Mesendoderm (in vitro differentiated cells): ENCODE measurements at regions not wholly inside any gene's neighbourhood (a gene's known extent, or its start where the extent isn't known, plus 50 kb on each side); places are given as distances from the start of the nearest gene placed in this dataset.

Experiments used
- DNase-seq: peaks from one replicate; pipeline ENCODE4 v3.0.0; 2013
- H2AK5ac ChIP-seq: 2 replicates; pipeline ENCODE4 v1.6.1; 2013; ENCODE audit warnings: low read length, inconsistent platforms
- H2BK120ac ChIP-seq: 2 replicates; pipeline ENCODE4 v1.6.1; 2013; ENCODE audit warnings: low read depth, mild to moderate bottlenecking, low read length, moderate library complexity, mixed read lengths
- H2BK15ac ChIP-seq: replicated peaks from 2 replicates; pipeline ENCODE4 v1.6.1; 2013; ENCODE audit warnings: low read depth, mild to moderate bottlenecking, moderate library complexity
- H2BK5ac ChIP-seq: 2 replicates; pipeline ENCODE4 v1.6.1; 2013; ENCODE audit warnings: low read length, inconsistent platforms
- H3K18ac ChIP-seq: 2 replicates; pipeline ENCODE4 v1.6.1; 2013; ENCODE audit warnings: mild to moderate bottlenecking, low read length, mixed read lengths
- H3K23ac ChIP-seq: one replicate; pipeline ENCODE4 v1.6.1; 2013; ENCODE audit warnings: low read length
- H3K27ac ChIP-seq: 2 replicates; pipeline ENCODE4 v1.5.1; 2013; ENCODE audit warnings: low read depth, mild to moderate bottlenecking, inconsistent platforms, low read length, moderate library complexity
- H3K27me3 ChIP-seq: 2 replicates; pipeline ENCODE4 v1.6.1; 2013; ENCODE audit warnings: low read length, control low read depth, mild to moderate bottlenecking, inconsistent platforms; ENCODE audit not compliant: insufficient read depth, poor library complexity
- H3K36me3 ChIP-seq: 2 replicates; pipeline ENCODE4 v1.6.1; 2013; ENCODE audit warnings: low read length, inconsistent platforms; ENCODE audit not compliant: control insufficient read depth, insufficient read depth
- H3K4ac ChIP-seq: one replicate; pipeline ENCODE4 v1.6.1; 2013; ENCODE audit warnings: low read depth, mild to moderate bottlenecking, low read length, moderate library complexity
- H3K4me1 ChIP-seq: 2 replicates; pipeline ENCODE4 v1.6.1; 2013; ENCODE audit warnings: low read depth, low read length, inconsistent platforms; ENCODE audit not compliant: control insufficient read depth
- H3K4me2 ChIP-seq: 2 replicates; pipeline ENCODE4 v1.6.1; 2013; ENCODE audit warnings: low read length
- H3K4me3 ChIP-seq: 2 replicates; pipeline ENCODE4 v1.5.1; 2013; ENCODE audit warnings: mild to moderate bottlenecking, low read length
- H3K56ac ChIP-seq: one replicate; pipeline ENCODE4 v1.6.1; 2013; ENCODE audit warnings: low read length
- H3K79me1 ChIP-seq: 2 replicates; pipeline ENCODE4 v1.6.1; 2013; ENCODE audit warnings: low read length, inconsistent platforms
- H3K79me2 ChIP-seq: 2 replicates; pipeline ENCODE4 v1.6.1; 2013; ENCODE audit warnings: mild to moderate bottlenecking, low read length; ENCODE audit not compliant: control insufficient read depth, insufficient read depth
- H3K9ac ChIP-seq: 2 replicates; pipeline ENCODE4 v1.6.1; 2013; ENCODE audit warnings: low read length, inconsistent platforms
- H4K5ac ChIP-seq: one replicate; pipeline ENCODE4 v1.6.1; 2013; ENCODE audit warnings: low read length
- H4K8ac ChIP-seq: one replicate; pipeline ENCODE4 v1.6.1; 2013; ENCODE audit warnings: low read depth, mild to moderate bottlenecking, control low read depth, low read length, moderate library complexity
- WGBS: extraction: QIAGEN DNeasy Blood & Tissue Kit; methylation state at CpG from one replicate; pipeline ENCODE4 v1.1.7; 2013; ENCODE audit warnings: low lambda C conversion rate, missing lambda C conversion rate; ENCODE audit not compliant: insufficient coverage; ENCODE audit errors: extremely low coverage; 5-methylcytosine and 5-hydroxymethylcytosine counted together

DNA sequence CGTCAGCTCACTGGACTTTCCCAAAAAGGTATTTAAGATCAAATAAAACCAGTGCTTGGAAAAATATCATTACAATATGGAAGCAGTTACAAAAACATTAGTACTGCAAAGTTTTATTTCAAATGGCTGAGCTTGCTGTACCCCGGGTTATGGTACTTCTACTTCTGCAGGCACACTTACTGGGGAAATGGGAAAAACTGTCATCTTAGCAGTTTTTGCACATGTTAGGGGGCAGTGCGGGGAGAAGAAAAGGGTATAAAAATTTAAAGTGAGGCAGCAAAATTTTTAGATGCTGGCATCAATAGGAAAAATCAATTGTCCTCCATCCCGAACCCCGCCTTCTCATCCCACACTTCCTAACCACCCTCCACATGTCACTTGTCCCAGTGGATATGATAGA lies 133.4 kb downstream of the ATG4C start:
- Histone ChIP-seq H3K56ac (no peak overlapping the region), H3K36me3 (no peaks in the 10 kb centered on the region), H3K79me2 (no peaks in the 10 kb centered on the region), H3K4me3 (no peak overlapping the region), H2BK5ac (no peak overlapping the region), H4K8ac (no peak overlapping the region), H3K18ac (no peak overlapping the region), H3K4me2 (no peak overlapping the region), H3K9ac (no peak overlapping the region), H2BK120ac (no peak overlapping the region), H2BK15ac (no peak overlapping the region), H3K4me1 (no peaks in the 10 kb centered on the region), H3K79me1 (no peaks in the 10 kb centered on the region), H2AK5ac (no peak overlapping the region), H3K27ac (no peak overlapping the region), H3K4ac (no peak overlapping the region), H4K5ac (no peak overlapping the region), H3K23ac (no peak overlapping the region), H3K27me3 (no peaks in the 10 kb centered on the region)
- no peak for DNase-seq
- WGBS: no CpG with 5 or more reads among the region's 5 CpGs

DNA sequence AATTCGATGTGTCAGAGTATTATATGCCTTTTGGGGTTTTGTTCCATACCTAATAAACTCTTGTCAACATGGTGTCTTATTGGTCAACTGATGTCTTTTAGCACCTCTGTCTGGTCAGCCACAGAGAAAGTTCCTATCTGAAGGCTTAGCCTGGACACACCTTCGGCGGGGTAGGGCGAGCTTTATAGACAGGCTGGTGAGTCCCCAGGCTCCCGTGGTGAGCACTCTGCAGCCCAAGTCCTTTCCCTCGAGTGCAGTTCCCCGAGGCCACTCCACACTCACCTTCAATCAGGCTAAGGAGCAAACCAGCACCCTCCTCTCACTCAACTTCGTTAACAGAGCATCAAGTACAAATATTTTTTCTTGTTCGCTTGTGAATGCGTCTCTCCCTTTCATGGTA lies 133.9 kb downstream of the ATG4C start:
- H2AK5ac ChIP-seq: no peak overlapping the region
- no CpG with 5 or more reads among the region's 10 CpGs for WGBS
- H2BK15ac ChIP-seq: no peak overlapping the region
- H4K8ac ChIP-seq: no peak overlapping the region
- H3K4me2 ChIP-seq: no peak overlapping the region
- H3K18ac ChIP-seq: no peak overlapping the region
- no peak overlapping the region for H3K4me3 ChIP-seq
- H3K27me3 ChIP-seq: no peaks in the 10 kb centered on the region
- DNase-seq: no peak
- H3K4me1 ChIP-seq: no peaks in the 10 kb centered on the region
- no peak overlapping the region for H3K27ac ChIP-seq
- H4K5ac ChIP-seq: no peak overlapping the region
- H3K23ac ChIP-seq: no peak overlapping the region
- H3K79me1 ChIP-seq: no peaks in the 10 kb centered on the region
- H3K79me2 ChIP-seq: no peaks in the 10 kb centered on the region
- H3K56ac ChIP-seq: no peak overlapping the region
- H2BK120ac ChIP-seq: no peak overlapping the region
- no peaks in the 10 kb centered on the region for H3K36me3 ChIP-seq
- H2BK5ac ChIP-seq: no peak overlapping the region
- no peak overlapping the region for H3K4ac ChIP-seq
- H3K9ac ChIP-seq: no peak overlapping the region

DNA sequence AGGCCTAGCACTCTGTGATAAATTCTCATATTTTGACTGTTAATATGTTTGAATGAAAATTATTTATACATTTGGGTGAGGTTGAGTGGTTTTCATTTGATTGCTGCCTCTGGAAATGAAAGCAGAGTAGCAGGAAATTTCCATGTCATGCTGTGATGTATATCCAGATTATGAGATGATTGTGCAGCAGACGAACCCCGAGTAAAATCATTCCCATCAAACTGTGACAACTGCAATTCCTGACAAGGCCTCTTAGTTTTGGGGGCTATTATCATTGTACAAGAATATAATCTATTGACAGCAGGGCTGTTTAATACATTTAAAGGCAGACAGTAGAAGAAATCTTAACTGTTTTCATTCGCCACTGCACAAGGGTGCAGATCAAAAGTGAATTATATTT lies 134.8 kb downstream of the ATG4C start:
- Histone ChIP-seq H3K4me2 (no peak overlapping the region), H4K8ac (no peak overlapping the region), H3K4ac (no peak overlapping the region), H3K18ac (no peak overlapping the region), H3K23ac (no peak overlapping the region), H3K79me1 (no peaks in the 10 kb centered on the region), H4K5ac (no peak overlapping the region), H3K9ac (no peak overlapping the region), H3K79me2 (no peaks in the 10 kb centered on the region), H3K56ac (no peak overlapping the region), H3K27me3 (no peaks in the 10 kb centered on the region), H2AK5ac (no peak overlapping the region), H3K27ac (no peak overlapping the region), H2BK5ac (no peak overlapping the region), H2BK120ac (no peak overlapping the region), H2BK15ac (no peak overlapping the region), H3K4me3 (no peak overlapping the region), H3K36me3 (no peaks in the 10 kb centered on the region), H3K4me1 (no peaks in the 10 kb centered on the region)
- WGBS: no CpG with 5 or more reads among the region's 3 CpGs
- no peak for DNase-seq

DNA sequence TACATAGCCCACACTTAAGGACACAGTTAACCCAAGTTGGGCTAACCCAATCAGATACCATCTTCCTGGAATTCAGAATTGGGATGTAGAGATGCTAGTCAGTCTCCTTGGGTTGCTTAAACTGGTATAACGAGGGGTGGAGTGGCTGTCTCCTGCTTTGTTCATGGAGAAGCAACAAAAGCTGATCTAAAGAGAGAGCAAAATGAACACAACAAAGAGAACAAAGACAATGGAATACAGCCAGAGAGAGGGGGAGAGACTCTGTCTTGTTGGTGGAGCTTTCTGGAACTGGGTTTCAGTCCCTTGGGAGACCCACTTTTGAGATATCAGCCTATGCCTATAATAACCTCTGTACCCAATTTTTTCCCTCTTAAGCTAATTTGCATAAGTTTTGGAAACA lies 138.1 kb downstream of the ATG4C start:
- Histone ChIP-seq H3K27me3 (no peaks in the 10 kb centered on the region), H3K4me1 (no peaks in the 10 kb centered on the region), H4K5ac (no peak overlapping the region)

DNA sequence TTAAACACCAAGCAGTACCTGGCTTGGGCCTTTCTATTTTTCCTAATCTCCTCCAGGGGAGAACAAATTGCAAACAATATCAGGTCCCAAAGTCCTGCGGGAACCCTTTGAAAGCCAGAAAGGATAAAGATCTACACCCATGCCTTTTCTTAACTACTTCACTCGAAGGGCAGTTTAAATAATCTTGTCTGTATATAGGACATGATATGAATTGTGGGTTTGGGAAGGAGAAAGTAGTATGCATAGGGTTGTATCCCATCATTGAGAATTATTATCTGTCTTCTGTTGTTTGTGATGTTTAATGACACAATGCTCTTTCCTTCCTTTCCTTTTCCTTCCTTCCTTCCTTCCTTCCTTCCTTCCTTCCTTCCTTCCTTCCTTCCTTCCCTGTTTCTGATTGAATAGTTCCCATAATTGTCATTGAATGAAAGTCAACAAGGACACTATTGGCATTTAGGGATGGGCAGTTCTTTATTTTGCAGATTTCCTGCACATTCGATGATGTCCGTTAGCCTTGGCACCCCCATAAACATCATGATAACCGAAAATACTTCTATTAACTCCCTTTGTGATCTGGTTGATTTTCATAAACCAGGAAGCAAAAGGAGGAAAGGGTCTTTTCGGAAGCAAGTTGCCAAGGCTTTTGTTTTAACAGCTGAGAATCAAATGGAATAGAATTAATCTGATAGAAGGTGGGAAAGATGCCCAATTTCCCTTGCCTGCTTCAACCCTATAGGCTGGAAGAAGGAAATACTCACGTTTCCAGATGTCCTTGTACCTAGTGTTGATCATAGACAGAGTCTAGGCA lies 141.3 kb downstream of the ATG4C start:
- Histone ChIP-seq H3K36me3 (no peaks in the 10 kb centered on the region), H3K4me2 (no peak overlapping the region), H2BK120ac (no peak overlapping the region), H3K9ac (no peak overlapping the region), H3K79me1 (no peaks in the 10 kb centered on the region), H3K23ac (no peak overlapping the region), H3K4me3 (no peak overlapping the region), H3K4ac (no peak overlapping the region), H2AK5ac (no peak overlapping the region), H2BK5ac (no peak overlapping the region), H2BK15ac (no peak overlapping the region), H3K4me1 (no peaks in the 10 kb centered on the region), H4K5ac (no peak overlapping the region), H3K18ac (no peak overlapping the region), H4K8ac (no peak overlapping the region), H3K79me2 (no peaks in the 10 kb centered on the region), H3K56ac (no peak overlapping the region), H3K27ac (no peak overlapping the region), H3K27me3 (no peaks in the 10 kb centered on the region)
- WGBS: no CpG with 5 or more reads among the region's 7 CpGs
- no peak for DNase-seq

More for the DNA sequence above, 138.1 kb downstream of the ATG4C start:
- no peak overlapping the region for H3K27ac ChIP-seq
- no peaks in the 10 kb centered on the region for H3K79me1 ChIP-seq
- H2AK5ac ChIP-seq: no peak overlapping the region
- H3K56ac ChIP-seq: no peak overlapping the region
- H3K4ac ChIP-seq: no peak overlapping the region
- no peak overlapping the region for H2BK15ac ChIP-seq
- no peak overlapping the region for H3K9ac ChIP-seq
- H3K36me3 ChIP-seq: no peaks in the 10 kb centered on the region
- WGBS: no CpG with 5 or more reads among the region's 1 CpG
- H4K8ac ChIP-seq: no peak overlapping the region
- no peak overlapping the region for H3K4me3 ChIP-seq
- H3K79me2 ChIP-seq: no peaks in the 10 kb centered on the region
- no peak for DNase-seq
- no peak overlapping the region for H2BK5ac ChIP-seq
- H2BK120ac ChIP-seq: no peak overlapping the region
- no peak overlapping the region for H3K4me2 ChIP-seq
- H3K23ac ChIP-seq: no peak overlapping the region
- H3K18ac ChIP-seq: no peak overlapping the region
